ENCODE measurements at regions not wholly inside any gene's neighbourhood (a gene's known extent, or its start where the extent isn't known, plus 50 kb on each side); places are given as distances from the start of the nearest gene placed in this dataset.

GRCh38 chr13:53379485-53379884 is 350.9 kb downstream of the OLFM4 start:
- H3K27ac ChIP-seq (ENCODE audit: low read depth, low read length) = no peak overlapping the region
- no peaks in the 10 kb centered on the region for H3K36me3 ChIP-seq (ENCODE audit: insufficient read depth, low read length)
- WGBS = 100% methylated on average over 1 of the region's 1 CpG
- no peaks in the 10 kb centered on the region for H3K27me3 ChIP-seq (ENCODE audit: insufficient read depth, low read length)
- peaks cover 3% of the 10 kb centered on the region; the same call in 1 of the 2 replicates for H3K4me1 ChIP-seq (ENCODE audit: insufficient read depth, low read length)
- no peak overlapping the region for H3K9ac ChIP-seq (ENCODE audit: low read depth, low read length)
- H3K4me3 ChIP-seq (ENCODE audit: low read length) = no peak overlapping the region
- no peaks in the 10 kb centered on the region for H3K9me3 ChIP-seq (ENCODE audit: insufficient read depth, low read depth, low read length)

- no peaks in the 10 kb centered on the region for H3K27me3 ChIP-seq (ENCODE audit: insufficient read depth, low read length)
- H3K4me1 ChIP-seq (ENCODE audit: insufficient read depth, low read length) = no peaks in the 10 kb centered on the region; the same call in 1 of the 2 replicates
- no peak overlapping the region for H3K9ac ChIP-seq (ENCODE audit: low read depth, low read length)
- H3K9me3 ChIP-seq (ENCODE audit: insufficient read depth, low read depth, low read length) = no peaks in the 10 kb centered on the region
- H3K36me3 ChIP-seq (ENCODE audit: insufficient read depth, low read length) = no peaks in the 10 kb centered on the region
- 69% methylated on average over 3 of the region's 3 CpGs for WGBS
- no peak overlapping the region for H3K27ac ChIP-seq (ENCODE audit: low read depth, low read length)
- H3K4me3 ChIP-seq (ENCODE audit: low read length) = no peak overlapping the region
Observed at GRCh38 chr13:53382008-53382407, 353.4 kb downstream of the OLFM4 start.

GRCh38 chr13:53398051-53398450 is 369.4 kb downstream of the OLFM4 start:
- H3K36me3 ChIP-seq (ENCODE audit: insufficient read depth, low read length) = no peaks in the 10 kb centered on the region
- 87% methylated on average over 2 of the region's 2 CpGs for WGBS

GRCh38 chr13:53405616-53406015 is 377.0 kb downstream of the OLFM4 start:
- Histone ChIP-seq H3K4me1 (ENCODE audit: insufficient read depth, low read length) (no peaks in the 10 kb centered on the region), H3K27me3 (ENCODE audit: insufficient read depth, low read length) (no peaks in the 10 kb centered on the region), H3K4me3 (ENCODE audit: low read length) (no peak overlapping the region), H3K36me3 (ENCODE audit: insufficient read depth, low read length) (no peaks in the 10 kb centered on the region), H3K27ac (ENCODE audit: low read depth, low read length) (no peak overlapping the region), H3K9ac (ENCODE audit: low read depth, low read length) (no peak overlapping the region), H3K9me3 (ENCODE audit: insufficient read depth, low read depth, low read length) (no peaks in the 10 kb centered on the region)
- 84% methylated on average over 8 of the region's 8 CpGs for WGBS

More at GRCh38 chr13:53398051-53398450, 369.4 kb downstream of the OLFM4 start:
- Histone ChIP-seq H3K27ac (ENCODE audit: low read depth, low read length) (no peak overlapping the region), H3K4me3 (ENCODE audit: low read length) (no peak overlapping the region), H3K4me1 (ENCODE audit: insufficient read depth, low read length) (no peaks in the 10 kb centered on the region), H3K27me3 (ENCODE audit: insufficient read depth, low read length) (no peaks in the 10 kb centered on the region), H3K9ac (ENCODE audit: low read depth, low read length) (no peak overlapping the region), H3K9me3 (ENCODE audit: insufficient read depth, low read depth, low read length) (no peaks in the 10 kb centered on the region)

GRCh38 chr13:53408306-53408705 is 379.7 kb downstream of the OLFM4 start:
- H3K27ac ChIP-seq (ENCODE audit: low read depth, low read length) = no peak overlapping the region
- WGBS = 92% methylated on average over 8 of the region's 8 CpGs
- H3K9me3 ChIP-seq (ENCODE audit: insufficient read depth, low read depth, low read length) = no peaks in the 10 kb centered on the region
- no peaks in the 10 kb centered on the region for H3K36me3 ChIP-seq (ENCODE audit: insufficient read depth, low read length)
- H3K4me3 ChIP-seq (ENCODE audit: low read length) = no peak overlapping the region
- H3K27me3 ChIP-seq (ENCODE audit: insufficient read depth, low read length) = no peaks in the 10 kb centered on the region
- H3K4me1 ChIP-seq (ENCODE audit: insufficient read depth, low read length) = no peaks in the 10 kb centered on the region
- no peak overlapping the region for H3K9ac ChIP-seq (ENCODE audit: low read depth, low read length)

- Histone ChIP-seq H3K4me3 (ENCODE audit: low read length) (no peak overlapping the region), H3K27ac (ENCODE audit: low read depth, low read length) (no peak overlapping the region), H3K9ac (ENCODE audit: low read depth, low read length) (no peak overlapping the region), H3K9me3 (ENCODE audit: insufficient read depth, low read depth, low read length) (no peaks in the 10 kb centered on the region), H3K36me3 (ENCODE audit: insufficient read depth, low read length) (no peaks in the 10 kb centered on the region), H3K4me1 (ENCODE audit: insufficient read depth, low read length) (no peaks in the 10 kb centered on the region), H3K27me3 (ENCODE audit: insufficient read depth, low read length) (no peaks in the 10 kb centered on the region)
- WGBS = 93% methylated on average over 24 of the region's 24 CpGs
Observed at GRCh38 chr13:53408847-53409568, 380.4 kb downstream of the OLFM4 start.

GRCh38 chr13:53411463-53411862 is 382.9 kb downstream of the OLFM4 start:
- H3K27me3 ChIP-seq (ENCODE audit: insufficient read depth, low read length) = no peaks in the 10 kb centered on the region
- H3K4me3 ChIP-seq (ENCODE audit: low read length) = no peak overlapping the region
- no peak overlapping the region for H3K9ac ChIP-seq (ENCODE audit: low read depth, low read length)
- no peak overlapping the region for H3K27ac ChIP-seq (ENCODE audit: low read depth, low read length)
- H3K4me1 ChIP-seq (ENCODE audit: insufficient read depth, low read length) = no peaks in the 10 kb centered on the region
- H3K36me3 ChIP-seq (ENCODE audit: insufficient read depth, low read length) = no peaks in the 10 kb centered on the region
- H3K9me3 ChIP-seq (ENCODE audit: insufficient read depth, low read depth, low read length) = no peaks in the 10 kb centered on the region
- 60% methylated on average over 1 of the region's 1 CpG for WGBS

GRCh38 chr13:53415135-53415534 is 386.5 kb downstream of the OLFM4 start:
- WGBS = no CpG with 5 or more reads among the region's 2 CpGs
- no peak overlapping the region for H3K9ac ChIP-seq (ENCODE audit: low read depth, low read length)
- no peaks in the 10 kb centered on the region for H3K9me3 ChIP-seq (ENCODE audit: insufficient read depth, low read depth, low read length)
- no peaks in the 10 kb centered on the region for H3K4me1 ChIP-seq (ENCODE audit: insufficient read depth, low read length)
- no peak overlapping the region for H3K27ac ChIP-seq (ENCODE audit: low read depth, low read length)
- no peaks in the 10 kb centered on the region for H3K27me3 ChIP-seq (ENCODE audit: insufficient read depth, low read length)
- H3K4me3 ChIP-seq (ENCODE audit: low read length) = no peak overlapping the region
- no peaks in the 10 kb centered on the region for H3K36me3 ChIP-seq (ENCODE audit: insufficient read depth, low read length)

- Histone ChIP-seq H3K27me3 (ENCODE audit: insufficient read depth, low read length) (no peaks in the 10 kb centered on the region), H3K4me3 (ENCODE audit: low read length) (no peak overlapping the region), H3K9ac (ENCODE audit: low read depth, low read length) (no peak overlapping the region), H3K27ac (ENCODE audit: low read depth, low read length) (no peak overlapping the region), H3K36me3 (ENCODE audit: insufficient read depth, low read length) (no peaks in the 10 kb centered on the region), H3K9me3 (ENCODE audit: insufficient read depth, low read depth, low read length) (no peaks in the 10 kb centered on the region), H3K4me1 (ENCODE audit: insufficient read depth, low read length) (no peaks in the 10 kb centered on the region)
Observed at GRCh38 chr13:53417601-53418000, 389.0 kb downstream of the OLFM4 start.

- Histone ChIP-seq H3K36me3 (ENCODE audit: insufficient read depth, low read length) (no peaks in the 10 kb centered on the region), H3K4me3 (ENCODE audit: low read length) (no peak overlapping the region), H3K9me3 (ENCODE audit: insufficient read depth, low read depth, low read length) (no peaks in the 10 kb centered on the region), H3K9ac (ENCODE audit: low read depth, low read length) (no peak overlapping the region), H3K27ac (ENCODE audit: low read depth, low read length) (no peak overlapping the region), H3K4me1 (ENCODE audit: insufficient read depth, low read length) (no peaks in the 10 kb centered on the region), H3K27me3 (ENCODE audit: insufficient read depth, low read length) (no peaks in the 10 kb centered on the region)
- WGBS = no CpG with 5 or more reads among the region's 1 CpG
Observed at GRCh38 chr13:53422415-53422814, 393.8 kb downstream of the OLFM4 start.

- H3K9ac ChIP-seq (ENCODE audit: low read depth, low read length) = no peak overlapping the region
- WGBS = 96% methylated on average over 3 of the region's 3 CpGs
Observed at GRCh38 chr13:53436396-53436795, 407.8 kb downstream of the OLFM4 start.

More at GRCh38 chr13:53436396-53436795, 407.8 kb downstream of the OLFM4 start:
- Histone ChIP-seq H3K4me3 (ENCODE audit: low read length) (no peak overlapping the region), H3K36me3 (ENCODE audit: insufficient read depth, low read length) (no peaks in the 10 kb centered on the region), H3K27ac (ENCODE audit: low read depth, low read length) (no peak overlapping the region), H3K4me1 (ENCODE audit: insufficient read depth, low read length) (no peaks in the 10 kb centered on the region), H3K9me3 (ENCODE audit: insufficient read depth, low read depth, low read length) (peaks cover 14% of the 10 kb centered on the region; the same call in 1 of the 2 replicates), H3K27me3 (ENCODE audit: insufficient read depth, low read length) (no peaks in the 10 kb centered on the region)

Data from HUES64 (cell line).